Mucosa of rectum (tissue), 2 donors: ENCODE measurements at regions not wholly inside any gene's neighbourhood (a gene's known extent, or its start where the extent isn't known, plus 50 kb on each side); places are given as distances from the start of the nearest gene placed in this dataset.

ENCODE experiments used
- H3K27ac ChIP-seq, 2 donors: one replicate each; pipeline ENCODE4 v1.7.0; 2013; ENCODE audit warnings: inconsistent platforms in 2 of 2, low read depth in 2 of 2, low read length in 2 of 2
- H3K27me3 ChIP-seq, 2 donors: one replicate each; pipeline ENCODE4 v1.7.0; 2013; ENCODE audit warnings: low read length in 2 of 2; ENCODE audit not compliant: control insufficient read depth in 2 of 2, insufficient read depth in 2 of 2
- H3K36me3 ChIP-seq, 2 donors: one replicate each; pipeline ENCODE4 v1.7.0; 2013; ENCODE audit warnings: low read length in 2 of 2; ENCODE audit not compliant: control insufficient read depth in 2 of 2, insufficient read depth in 2 of 2
- H3K4me1 ChIP-seq, 2 donors: one replicate each; pipeline ENCODE4 v1.7.0; 2013; ENCODE audit warnings: low read length in 2 of 2, mild to moderate bottlenecking in 1 of 2; ENCODE audit not compliant: control insufficient read depth in 2 of 2, insufficient read depth in 2 of 2
- H3K4me3 ChIP-seq, 2 donors: one replicate each; pipeline ENCODE4 v1.7.0; 2013; ENCODE audit warnings: low read length in 2 of 2
- H3K9ac ChIP-seq, 2 donors: one replicate each; pipeline ENCODE4 v1.7.0; 2013; ENCODE audit warnings: low read length in 2 of 2, low read depth in 1 of 2, mild to moderate bottlenecking in 1 of 2
- H3K9me3 ChIP-seq, 2 donors: one replicate each; pipeline ENCODE4 v1.7.0; 2013; ENCODE audit warnings: low read length in 2 of 2; ENCODE audit not compliant: control insufficient read depth in 2 of 2
- donor health status: healthy.
- donor health status: Normal muscosa, but diverticular disease.

- H3K36me3 ChIP-seq = no peaks in the 10 kb centered on the region
- H3K27me3 ChIP-seq = no peaks in the 10 kb centered on the region
- H3K4me1 ChIP-seq = peaks cover 5 to 8% of the 10 kb centered on the region in 2 donors
- no peaks in the 10 kb centered on the region for H3K9me3 ChIP-seq
- no peak overlapping the region for H3K4me3 ChIP-seq
- no peak overlapping the region for H3K9ac ChIP-seq
- no peak overlapping the region for H3K27ac ChIP-seq
These were observed 54.4 kb upstream of the RNF24 start for GRCh38 chr20:4069751-4070150.

GRCh38 chr20:4068708-4069107, 53.4 kb upstream of the RNF24 start:
- Histone ChIP-seq H3K4me1 (peaks cover 13 to 17% of the 10 kb centered on the region in 2 donors), H3K36me3 (no peaks in the 10 kb centered on the region), H3K27ac (no peak overlapping the region), H3K4me3 (no peak overlapping the region), H3K27me3 (no peaks in the 10 kb centered on the region), H3K9me3 (no peaks in the 10 kb centered on the region), H3K9ac (no peak overlapping the region)

- no peak overlapping the region for H3K9ac ChIP-seq
- H3K4me3 ChIP-seq = no peak overlapping the region
- no peaks in the 10 kb centered on the region for H3K9me3 ChIP-seq
- no peaks in the 10 kb centered on the region for H3K36me3 ChIP-seq
- no peaks in the 10 kb centered on the region for H3K27me3 ChIP-seq
- peaks cover 14 to 17% of the 10 kb centered on the region in 2 donors for H3K4me1 ChIP-seq
- H3K27ac ChIP-seq = no peak overlapping the region
These were observed 52.4 kb upstream of the RNF24 start for GRCh38 chr20:4067600-4068261.

- H3K9ac ChIP-seq = no peak overlapping the region
- H3K36me3 ChIP-seq = no peaks in the 10 kb centered on the region
- H3K4me1 ChIP-seq = peaks cover 14 to 17% of the 10 kb centered on the region in 2 donors
- no peak overlapping the region for H3K4me3 ChIP-seq
- H3K27me3 ChIP-seq = no peaks in the 10 kb centered on the region
- no peak overlapping the region for H3K27ac ChIP-seq
- H3K9me3 ChIP-seq = no peaks in the 10 kb centered on the region
These were observed 51.2 kb upstream of the RNF24 start for GRCh38 chr20:4066551-4066950.

GRCh38 chr20:4065391-4065844, 50.1 kb upstream of the RNF24 start:
- Histone ChIP-seq H3K4me1 (peaks cover 18% of the 10 kb centered on the region in 2 donors), H3K9ac (no peak overlapping the region), H3K27me3 (no peaks in the 10 kb centered on the region), H3K36me3 (no peaks in the 10 kb centered on the region), H3K9me3 (no peaks in the 10 kb centered on the region), H3K4me3 (no peak overlapping the region), H3K27ac (no peak overlapping the region)
